GM12892 (cell line): ENCODE measurements at regions not wholly inside any gene's neighbourhood (a gene's known extent, or its start where the extent isn't known, plus 50 kb on each side); places are given as distances from the start of the nearest gene placed in this dataset.

Experiments used
- POLR2AphosphoS5 ChIP-seq: IDR thresholded peaks from 2 replicates; pipeline ENCODE4 v1.6.1; 2011; ENCODE audit warnings: low read depth, low read length, control low read depth
- TAF1 ChIP-seq: IDR thresholded peaks from 2 replicates; pipeline ENCODE4 v1.6.1; 2011; ENCODE audit warnings: low read depth, mild to moderate bottlenecking, control low read depth, low read length, borderline replicate concordance

DNA sequence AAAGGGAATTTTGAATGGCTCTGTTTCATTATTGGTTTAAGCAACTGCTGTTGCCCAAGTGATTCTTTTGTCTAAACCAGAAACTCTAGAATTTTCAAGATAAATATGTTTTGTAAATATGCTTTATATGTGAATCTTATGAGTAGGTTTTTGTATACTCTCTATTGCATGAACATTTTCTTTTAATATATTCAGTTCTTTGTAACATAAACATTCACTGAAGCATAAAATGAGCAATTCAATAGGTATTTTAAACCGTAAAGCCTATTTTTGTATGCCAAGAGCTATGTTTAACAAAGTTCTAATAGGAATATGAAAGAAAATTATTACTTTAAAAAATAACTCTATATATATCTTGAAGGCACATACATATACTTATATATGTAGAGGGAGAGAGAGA lies 293.1 kb downstream of the PSAT1 start:
- TF ChIP-seq POLR2AphosphoS5 = no peak
- no peak for TF ChIP-seq TAF1
